IMR-90 (cell line): ENCODE measurements at regions not wholly inside any gene's neighbourhood (a gene's known extent, or its start where the extent isn't known, plus 50 kb on each side); places are given as distances from the start of the nearest gene placed in this dataset.

Source experiments
- ATAC-seq: fragments of 200-7000 bp; cut with Tn5 transposase; 2 replicates; pipeline ENCODE4 v1.9.1; 2020; ENCODE audit warnings: low read depth, mild to moderate bottlenecking, moderate library complexity
- BruUV-seq: library from RNA; stranded (reverse); fragments of 400-500 nt; replicated peaks from 2 replicates; lab custom pipeline; 2021; lab: Mats Ljungman, UMichigan
- CTCF ChIA-PET: fragments of 300-600 bp; formaldehyde crosslinking; extraction: SDS; loops from one replicate; lab custom pipeline; 2021; ENCODE audit warnings: antibody characterized with exemption; lab: Yijun Ruan, JAX
- POLR2A ChIA-PET: fragments of 300-600 bp; sonication (Branson Sonifier 250); formaldehyde crosslinking; loops from one replicate; lab custom pipeline; 2022; ENCODE audit warnings: antibody characterized with exemption; ENCODE audit not compliant: unreplicated experiment; lab: Charles Lee
- DNase-seq: peaks from one replicate; pipeline ENCODE4 v3.0.0; 2013
- H2AFZ ChIP-seq: replicated peaks from 2 replicates; pipeline ENCODE3; 2013; ENCODE audit warnings: low read length, mild to moderate bottlenecking; ENCODE audit not compliant: poor library complexity
- H2AK5ac ChIP-seq: 2 replicates; pipeline ENCODE4 v1.6.1; 2013; ENCODE audit warnings: low read depth, low read length, inconsistent platforms
- H2AK9ac ChIP-seq: replicated peaks from 2 replicates; pipeline ENCODE3; 2013; ENCODE audit warnings: mild to moderate bottlenecking, low read depth, low read length, moderate library complexity; ENCODE audit not compliant: poor library complexity
- H2BK120ac ChIP-seq: 2 replicates; pipeline ENCODE4 v1.6.1; 2013; ENCODE audit warnings: low read depth, low read length, inconsistent platforms
- H2BK15ac ChIP-seq: 3 replicates; pipeline ENCODE4 v1.6.1; 2013; ENCODE audit warnings: low read depth, low read length, inconsistent platforms
- H2BK20ac ChIP-seq: 2 replicates; pipeline ENCODE4 v1.6.1; 2013; ENCODE audit warnings: low read depth, mild to moderate bottlenecking, inconsistent platforms, low read length, moderate library complexity
- H2BK5ac ChIP-seq: 2 replicates; pipeline ENCODE4 v1.6.1; 2013; ENCODE audit warnings: mild to moderate bottlenecking, low read depth, low read length, inconsistent platforms; ENCODE audit not compliant: poor library complexity, severe bottlenecking
- H3K14ac ChIP-seq: replicated peaks from 2 replicates; pipeline ENCODE4 v1.6.1; 2013; ENCODE audit warnings: low read depth, low read length, inconsistent platforms
- H3K18ac ChIP-seq: 2 replicates; pipeline ENCODE4 v1.6.1; 2013; ENCODE audit warnings: low read depth, low read length, control low read depth
- H3K23ac ChIP-seq: 2 replicates; pipeline ENCODE4 v1.6.1; 2013; ENCODE audit warnings: low read depth, low read length, inconsistent platforms
- H3K27ac ChIP-seq: 2 replicates; pipeline ENCODE4 v1.5.1; 2013; ENCODE audit warnings: mild to moderate bottlenecking, control low read depth, low read length; ENCODE audit not compliant: insufficient read depth
- H3K27me3 ChIP-seq: 2 replicates; pipeline ENCODE4 v1.6.1; 2013; ENCODE audit warnings: low read length; ENCODE audit not compliant: control insufficient read depth, insufficient read depth
- H3K36me3 ChIP-seq: 2 replicates; pipeline ENCODE4 v1.6.1; 2013; ENCODE audit warnings: low read length, mixed read lengths; ENCODE audit not compliant: control insufficient read depth, insufficient read depth
- H3K4ac ChIP-seq: 2 replicates; pipeline ENCODE4 v1.6.1; 2013; ENCODE audit warnings: low read depth, low read length, inconsistent platforms
- H3K4me1 ChIP-seq: 2 replicates; pipeline ENCODE4 v1.6.1; 2013; ENCODE audit warnings: low read length, mixed read lengths; ENCODE audit not compliant: control insufficient read depth, insufficient read depth
- H3K4me2 ChIP-seq: 2 replicates; pipeline ENCODE4 v1.6.1; 2013; ENCODE audit warnings: low read depth, mild to moderate bottlenecking, control low read depth, low read length, moderate library complexity
- H3K4me3 ChIP-seq: 2 replicates; pipeline ENCODE4 v1.5.1; 2013; ENCODE audit warnings: low read depth, mild to moderate bottlenecking, control low read depth, low read length, moderate library complexity; ENCODE audit not compliant: insufficient read depth
- H3K56ac ChIP-seq: 2 replicates; pipeline ENCODE4 v1.6.1; 2013; ENCODE audit warnings: low read length, inconsistent platforms; ENCODE audit not compliant: insufficient read depth; ENCODE audit errors: extremely low read depth
- H3K79me1 ChIP-seq, 2 experiments: 2 replicates each; pipeline ENCODE4 v1.6.1; 2013; ENCODE audit warnings: low read length in 2 of 2, inconsistent platforms in 1 of 2, low read depth in 1 of 2
- H3K9ac ChIP-seq: 2 replicates; pipeline ENCODE4 v1.6.1; 2013; ENCODE audit warnings: low read depth, low read length, control low read depth
- H3K9me1 ChIP-seq: 2 replicates; pipeline ENCODE4 v1.6.1; 2013; ENCODE audit warnings: low read length, inconsistent platforms; ENCODE audit not compliant: insufficient read depth
- H3K9me3 ChIP-seq: 2 replicates; pipeline ENCODE4 v1.6.1; 2013; ENCODE audit warnings: low read length; ENCODE audit not compliant: control insufficient read depth, insufficient read depth
- H4K20me1 ChIP-seq: 2 replicates; pipeline ENCODE4 v1.6.1; 2013; ENCODE audit warnings: low read length, inconsistent platforms; ENCODE audit not compliant: insufficient read depth
- H4K5ac ChIP-seq: 2 replicates; pipeline ENCODE4 v1.6.1; 2013; ENCODE audit warnings: mild to moderate bottlenecking, low read depth, low read length, control low read depth
- H4K8ac ChIP-seq, 2 experiments: 2 replicates each; pipeline ENCODE4 v1.6.1; 2013; ENCODE audit warnings: low read depth in 2 of 2, low read length in 2 of 2, control low read depth in 1 of 2, inconsistent platforms in 1 of 2
- H4K91ac ChIP-seq: 2 replicates; pipeline ENCODE4 v1.6.1; 2013; ENCODE audit warnings: low read depth, low read length, inconsistent platforms; ENCODE audit not compliant: insufficient read depth
- MAFK ChIP-seq: IDR thresholded peaks from 2 replicates; pipeline ENCODE4 v1.6.1; 2012; ENCODE audit warnings: low read depth, low read length, improper control_type of control experiment
- MXI1 ChIP-seq: IDR thresholded peaks from 2 replicates; pipeline ENCODE4 v1.6.1; 2012; ENCODE audit warnings: low read depth, mild to moderate bottlenecking, low read length, moderate library complexity, borderline replicate concordance
- WGBS, 2 experiments: methylation state at CpG; one replicate each; pipeline versions ENCODE4 v1.1.5 to v1.1.7; 2013; ENCODE audit warnings: missing lambda C conversion rate in 2 of 2; ENCODE audit not compliant: insufficient read length in 1 of 2; ENCODE audit errors: extremely low coverage in 2 of 2; 5-methylcytosine and 5-hydroxymethylcytosine counted together
- dilution Hi-C: fragments of 300-500 bp; cut with HindIII; formaldehyde crosslinking; loops from one replicate; pipeline ENCODE4 v1.14.3; 2018; ENCODE audit warnings: low sequenced_read_pairs; ENCODE audit not compliant: unreplicated experiment
- in situ Hi-C: fragments of 300-500 bp; cut with MboI; formaldehyde crosslinking; loops from 3 replicates; pipeline ENCODE4 v1.14.3; 2019; ENCODE audit warnings: low sequenced_read_pairs, inconsistent platforms, mixed read lengths
- intact Hi-C: fragments of 100-400 bp; cut with micrococcal nuclease; formaldehyde crosslinking; loops from 2 replicates; pipeline ENCODE4 v1.10.0; 2022

DNA sequence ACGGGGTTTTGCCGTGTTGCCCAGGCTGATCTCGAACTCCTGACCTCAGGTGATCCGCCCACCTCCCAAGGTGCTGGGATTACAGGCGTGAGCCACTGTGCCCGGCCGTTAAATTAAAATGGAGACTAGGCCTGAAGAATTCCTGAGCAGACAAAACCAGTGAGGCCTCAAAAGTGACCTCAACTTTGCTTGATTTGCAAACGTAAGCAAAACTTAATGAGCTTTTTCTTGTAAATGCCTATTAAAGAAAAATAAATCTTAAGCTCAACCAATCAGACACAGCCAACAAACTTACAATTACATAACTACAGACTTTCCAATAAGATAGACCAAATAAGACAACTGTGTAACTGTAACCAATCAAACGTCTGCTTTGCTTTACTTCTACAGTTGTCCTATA lies 111.3 kb upstream of the SEMA6A start:
- no TSS peak for BruUV-seq
- Histone ChIP-seq H3K4me3 (no peak overlapping the region), H4K8ac (no peak overlapping the region), H3K9ac (no peak overlapping the region), H4K91ac (no peak overlapping the region), H3K79me1 (no peaks in the 10 kb centered on the region), H3K4me2 (no peak overlapping the region), H2AFZ (no peak overlapping the region), H3K4ac (no peak overlapping the region), H3K14ac (no peak overlapping the region), H2AK5ac (no peak overlapping the region), H3K27me3 (no peaks in the 10 kb centered on the region), H3K9me3 (peaks cover 22% of the 10 kb centered on the region), H2BK20ac (no peak overlapping the region), H4K20me1 (no peaks in the 10 kb centered on the region), H4K5ac (no peak overlapping the region), H3K9me1 (no peaks in the 10 kb centered on the region), H2BK5ac (no peak overlapping the region), H3K56ac (no peak overlapping the region), H2BK15ac (no peak overlapping the region), H3K23ac (no peak overlapping the region), H2AK9ac (no peak overlapping the region), H3K18ac (no peak overlapping the region), H3K36me3 (no peaks in the 10 kb centered on the region), H3K27ac (no peak overlapping the region), H2BK120ac (no peak overlapping the region), H3K4me1 (no peaks in the 10 kb centered on the region)
- in situ Hi-C loops, result no loop called here
- intact Hi-C loops, result no loop called here
- dilution Hi-C loops, result no loop called here
- POLR2A ChIA-PET, result no interaction called here
- ATAC-seq, result no peak
- WGBS, 2 experiments, result 80% methylated on average over 3 of the region's 9 CpGs; no CpG with 5 or more reads in 1 of the 2 experiments
- TF ChIP-seq MAFK (peak; percentile 67), MXI1 (no peak)
- DNase-seq, result no peak
- CTCF ChIA-PET, result no interaction called here
